Panc1 (cell line): ENCODE measurements at regions not wholly inside any gene's neighbourhood (a gene's known extent, or its start where the extent isn't known, plus 50 kb on each side); places are given as distances from the start of the nearest gene placed in this dataset.

ENCODE experiments used
- ATAC-seq: fragments of 200-7000 bp; cut with Tn5 transposase; 2 replicates; pipeline ENCODE4 v1.9.1; 2020; ENCODE audit warnings: mild to moderate bottlenecking, moderate library complexity
- BruUV-seq: library from RNA; stranded (reverse); fragments of 400-500 nt; replicated peaks from 2 replicates; lab custom pipeline; 2021; lab: Mats Ljungman, UMichigan
- CTCF ChIA-PET: fragments of 300-600 bp; sonication (Branson Sonifier 250); formaldehyde crosslinking; loops from one replicate; lab custom pipeline; 2022; ENCODE audit warnings: antibody characterized with exemption; lab: Charles Lee
- POLR2A ChIA-PET: fragments of 300-600 bp; sonication (Branson Sonifier 250); formaldehyde crosslinking; loops from one replicate; lab custom pipeline; 2022; ENCODE audit warnings: antibody characterized with exemption; lab: Charles Lee
- DNase-seq: peaks from one replicate; pipeline ENCODE4 v3.0.0-alpha.2; 2010; ENCODE audit warnings: low read depth, low spot score
- H3K27ac ChIP-seq: 2 replicates; pipeline ENCODE4 v1.5.1; 2011; ENCODE audit warnings: mild to moderate bottlenecking, low read length, inconsistent platforms
- H3K27me3 ChIP-seq: fragments of 200-500 bp; sonication (Bioruptor generic); 2 replicates; pipeline ENCODE4 v1.6.0; 2014; ENCODE audit warnings: low read length, inconsistent platforms; ENCODE audit not compliant: control insufficient read depth, insufficient read depth
- H3K36me3 ChIP-seq: fragments of 200-500 bp; sonication (Bioruptor generic); 2 replicates; pipeline ENCODE4 v1.5.1; 2014; ENCODE audit warnings: inconsistent platforms, mild to moderate bottlenecking, low read length, moderate library complexity; ENCODE audit not compliant: control insufficient read depth, insufficient read depth
- H3K4me1 ChIP-seq: 2 replicates; pipeline ENCODE4 v1.5.1; 2011; ENCODE audit warnings: inconsistent platforms, mild to moderate bottlenecking, low read length, moderate library complexity; ENCODE audit not compliant: control insufficient read depth, insufficient read depth
- H3K4me3 ChIP-seq, 2 experiments: 2 replicates each; pipeline ENCODE4 v1.5.1; 2011 to 2012; ENCODE audit warnings: low read depth in 2 of 2, low read length in 2 of 2, mild to moderate bottlenecking in 2 of 2, inconsistent platforms in 1 of 2, moderate library complexity in 1 of 2
- H3K9me3 ChIP-seq: fragments of 200-500 bp; sonication (Bioruptor generic); 2 replicates; pipeline ENCODE4 v1.5.1; 2014; ENCODE audit warnings: low read depth, mild to moderate bottlenecking, inconsistent platforms, low read length, moderate library complexity; ENCODE audit not compliant: control insufficient read depth, insufficient read depth
- CTCF ChIP-seq: fragments of 450-650 bp; IDR thresholded peaks from 2 replicates; pipeline ENCODE4 v1.5.1; 2017; ENCODE audit warnings: mild to moderate bottlenecking
- POLR2AphosphoS5 ChIP-seq: IDR thresholded peaks from 2 replicates; pipeline ENCODE4 v1.6.1; 2012; ENCODE audit warnings: mild to moderate bottlenecking, low read depth, low read length, moderate library complexity
- REST ChIP-seq, 2 experiments: IDR thresholded peaks; 2 replicates each; pipeline ENCODE4 v1.6.1; 2011 to 2012; ENCODE audit warnings: low read depth in 2 of 2, control low read depth in 1 of 2, low read length in 1 of 2, mild to moderate bottlenecking in 1 of 2, moderate library complexity in 1 of 2; ENCODE audit not compliant: insufficient read depth in 1 of 2
- SIN3A ChIP-seq: IDR thresholded peaks from 2 replicates; pipeline ENCODE4 v1.6.1; 2012; ENCODE audit warnings: low read depth, mild to moderate bottlenecking, low read length, moderate library complexity, borderline replicate concordance; ENCODE audit not compliant: insufficient read depth
- TCF7L2 ChIP-seq: IDR thresholded peaks from 2 replicates; pipeline ENCODE4 v1.6.1; 2011; ENCODE audit warnings: mild to moderate bottlenecking, low read depth, low read length, inconsistent platforms
- in situ Hi-C: cut with HindIII; loops from 2 replicates; pipeline ENCODE4 v1.10.0; 2016; ENCODE audit warnings: low sequenced_read_pairs, low pct_unique_long_range_greater_than_20kb
- intact Hi-C: fragments of 100-400 bp; cut with micrococcal nuclease; formaldehyde crosslinking; loops from one replicate; pipeline ENCODE4 v1.10.0; 2022; ENCODE audit not compliant: unreplicated experiment

GRCh38 chr12:33670284-33670683 lies 230.7 kb upstream of the SYT10 start:
- Histone ChIP-seq H3K36me3 (no peaks in the 10 kb centered on the region), H3K4me1 (no peaks in the 10 kb centered on the region), H3K9me3 (peaks cover 5% of the 10 kb centered on the region; the same call in 1 of the 2 replicates), H3K27me3 (no peaks in the 10 kb centered on the region), H3K4me3 (no peak overlapping the region), H3K27ac (no peak overlapping the region)
- POLR2A ChIA-PET = no interaction called here
- CTCF ChIA-PET = no interaction called here
- TF ChIP-seq REST (IDR thresholded peaks at IDR 0.05; ENCODE audit: insufficient read depth in 1 of 2, low read depth in 2 of 2, low read length in 1 of 2) (no peak), POLR2AphosphoS5 (no peak), SIN3A (no peak), CTCF (no peak), TCF7L2 (no peak)
- intact Hi-C loops (no loop called here), in situ Hi-C loops (no loop called here)
- BruUV-seq = no TSS peak
- no peak for DNase-seq
- no peak for ATAC-seq

- DNase-seq = no peak
- TF ChIP-seq POLR2AphosphoS5 = no peak
- no peak for TF ChIP-seq CTCF
- no peak for TF ChIP-seq TCF7L2
- CTCF ChIA-PET = no interaction called here
- intact Hi-C loops (no loop called here), in situ Hi-C loops (no loop called here)
- BruUV-seq = no TSS peak
- Histone ChIP-seq H3K27me3 (no peaks in the 10 kb centered on the region), H3K4me1 (no peaks in the 10 kb centered on the region), H3K36me3 (no peaks in the 10 kb centered on the region), H3K27ac (no peak overlapping the region), H3K9me3 (peaks cover 5% of the 10 kb centered on the region; the same call in 1 of the 2 replicates), H3K4me3 (no peak overlapping the region)
- POLR2A ChIA-PET = no interaction called here
- ATAC-seq = no peak
Measured at GRCh38 chr12:33671676-33672075, 232.1 kb upstream of the SYT10 start.
